GM23338 (cell line): ENCODE measurements at regions not wholly inside any gene's neighbourhood (a gene's known extent, or its start where the extent isn't known, plus 50 kb on each side); places are given as distances from the start of the nearest gene placed in this dataset.

Experiments used
- ATAC-seq: fragments of 200-7000 bp; cut with Tn5 transposase; 3 replicates; pipeline ENCODE4 v1.9.1; 2020
- DNase-seq: peaks from one replicate; pipeline ENCODE4 v3.0.0-alpha.2; 2015; ENCODE audit warnings: low spot score
- H2AFZ ChIP-seq: fragments of 200-600 bp; sonication (generic); 2 replicates; pipeline ENCODE4 v1.8.0; 2016; ENCODE audit warnings: antibody characterized with exemption, mild to moderate bottlenecking, moderate library complexity
- H3F3A ChIP-seq: fragments of 200-600 bp; sonication (generic); replicated peaks from 2 replicates; pipeline ENCODE4 v1.8.0; 2017; ENCODE audit warnings: antibody characterized with exemption, mixed run types, low read depth
- H3K27ac ChIP-seq: fragments of 200-600 bp; sonication (generic); 2 replicates; pipeline ENCODE4 v1.6.1; 2016; ENCODE audit warnings: low read depth
- H3K27me3 ChIP-seq: fragments of 200-600 bp; sonication (generic); 2 replicates; pipeline ENCODE4 v1.8.0; 2016; ENCODE audit warnings: mild to moderate bottlenecking, mixed run types, moderate library complexity; ENCODE audit not compliant: insufficient read depth
- H3K36me3 ChIP-seq: fragments of 200-600 bp; sonication (generic); 2 replicates; pipeline ENCODE4 v1.8.0; 2016; ENCODE audit warnings: mild to moderate bottlenecking; ENCODE audit not compliant: insufficient read depth
- H3K4me1 ChIP-seq: fragments of 200-600 bp; sonication (generic); 2 replicates; pipeline ENCODE4 v1.8.0; 2016; ENCODE audit warnings: mild to moderate bottlenecking, moderate library complexity; ENCODE audit not compliant: insufficient read depth
- H3K4me2 ChIP-seq: fragments of 200-600 bp; sonication (generic); 2 replicates; pipeline ENCODE4 v1.7.1; 2017; ENCODE audit warnings: mixed run types
- H3K4me3 ChIP-seq: fragments of 200-600 bp; sonication (generic); 2 replicates; pipeline ENCODE4 v1.6.1; 2016; ENCODE audit warnings: mixed run types
- H3K79me2 ChIP-seq: fragments of 200-600 bp; sonication (generic); replicated peaks from 2 replicates; pipeline ENCODE4 v1.8.0; 2017; ENCODE audit warnings: mild to moderate bottlenecking; ENCODE audit not compliant: insufficient read depth
- H3K9me2 ChIP-seq: fragments of 200-600 bp; sonication (generic); 2 replicates; pipeline ENCODE4 v1.8.0; 2017; ENCODE audit not compliant: insufficient read depth
- H4K20me1 ChIP-seq: fragments of 200-600 bp; sonication (generic); replicated peaks from 2 replicates; pipeline ENCODE4 v1.8.0; 2017; ENCODE audit warnings: mild to moderate bottlenecking; ENCODE audit not compliant: insufficient read depth
- H3K27ac Mint-ChIP-seq: 2 replicates; pipeline ENCODE4 v1.8.0; 2020; ENCODE audit warnings: inconsistent platforms, mild to moderate bottlenecking, moderate library complexity, mixed read lengths
- H3K27me3 Mint-ChIP-seq: 3 replicates; pipeline ENCODE4 v1.8.0; 2022; ENCODE audit warnings: low read depth, mild to moderate bottlenecking, moderate library complexity, mixed read lengths, inconsistent platforms; ENCODE audit not compliant: insufficient read depth, poor library complexity
- H3K36me3 Mint-ChIP-seq: 3 replicates; pipeline ENCODE4 v1.8.0; 2021; ENCODE audit warnings: low read depth, mild to moderate bottlenecking, inconsistent platforms, moderate library complexity, mixed read lengths
- H3K4me1 Mint-ChIP-seq: 3 replicates; pipeline ENCODE4 v1.8.0; 2020; ENCODE audit warnings: mild to moderate bottlenecking, inconsistent platforms, mixed read lengths
- H3K4me3 Mint-ChIP-seq: 3 replicates; pipeline ENCODE4 v1.8.0; 2021; ENCODE audit warnings: moderate library complexity, mild to moderate bottlenecking, inconsistent platforms, mixed read lengths
- H3K9me3 Mint-ChIP-seq: 3 replicates; pipeline ENCODE4 v1.8.0; 2020; ENCODE audit warnings: moderate library complexity, mild to moderate bottlenecking, inconsistent platforms, mixed read lengths
- CREB1 ChIP-seq: fragments of 250-450 bp; sonication (Bioruptor Pico); IDR thresholded peaks from 2 replicates; pipeline ENCODE4 v1.5.0; 2020; ENCODE audit warnings: low read depth, mild to moderate bottlenecking, moderate library complexity
- EZH2 ChIP-seq: fragments of 200-600 bp; sonication (generic); IDR thresholded peaks from one replicate; pipeline ENCODE4 v1.8.0; 2017; ENCODE audit warnings: antibody characterized with exemption, mild to moderate bottlenecking, low read depth; ENCODE audit not compliant: unreplicated experiment
- JUNB ChIP-seq: IDR thresholded peaks from one replicate; pipeline ENCODE4 v1.6.1; 2016; ENCODE audit warnings: antibody characterized with exemption; ENCODE audit not compliant: unreplicated experiment
- NANOG ChIP-seq: IDR thresholded peaks from 2 replicates; pipeline ENCODE4 v1.6.1; 2016; ENCODE audit warnings: antibody characterized with exemption, borderline replicate concordance
- POLR2AphosphoS5 ChIP-seq: IDR thresholded peaks from 2 replicates; pipeline ENCODE4 v1.6.1; 2016; ENCODE audit warnings: antibody characterized with exemption, low read depth
- REST ChIP-seq: IDR thresholded peaks from one replicate; pipeline ENCODE4 v1.6.1; 2018; ENCODE audit warnings: antibody characterized with exemption; ENCODE audit not compliant: unreplicated experiment
- ZNF331 ChIP-seq: fragments of 250-450 bp; sonication (Bioruptor Pico); IDR thresholded peaks from 2 replicates; pipeline ENCODE4 v1.5.0; 2020; ENCODE audit warnings: low read depth, mild to moderate bottlenecking, moderate library complexity
- ZNF462 ChIP-seq: fragments of 250-450 bp; sonication (Bioruptor Pico); IDR thresholded peaks from 2 replicates; pipeline ENCODE4 v1.5.0; 2020; ENCODE audit warnings: mild to moderate bottlenecking, moderate library complexity
- TF ChIP-seq, protein P1 (sequence below), 2 experiments: fragments of 200-600 bp in 1 of 2; sonication (generic) in 1 of 2; conservative IDR thresholded peaks; 2 replicates each; pipeline versions ENCODE4 v1.5.1 to v1.6.1; 2016 to 2017; ENCODE audit warnings: antibody characterized with exemption in 2 of 2, low read depth in 2 of 2, mild to moderate bottlenecking in 2 of 2, moderate library complexity in 1 of 2
- TF ChIP-seq, protein P2 (sequence below): IDR thresholded peaks from 2 replicates; pipeline ENCODE4 v1.6.1; 2016; ENCODE audit warnings: antibody characterized with exemption

GRCh38 chr1:95584315-95584714, 350.3 kb downstream of the RWDD3 start (continued):
- TF ChIP-seq REST, result no peak
- no peak for TF ChIP-seq JUNB
- no peak for TF ChIP-seq CREB1 (CRISPR knock-in tag)
- TF ChIP-seq, protein P1, sequence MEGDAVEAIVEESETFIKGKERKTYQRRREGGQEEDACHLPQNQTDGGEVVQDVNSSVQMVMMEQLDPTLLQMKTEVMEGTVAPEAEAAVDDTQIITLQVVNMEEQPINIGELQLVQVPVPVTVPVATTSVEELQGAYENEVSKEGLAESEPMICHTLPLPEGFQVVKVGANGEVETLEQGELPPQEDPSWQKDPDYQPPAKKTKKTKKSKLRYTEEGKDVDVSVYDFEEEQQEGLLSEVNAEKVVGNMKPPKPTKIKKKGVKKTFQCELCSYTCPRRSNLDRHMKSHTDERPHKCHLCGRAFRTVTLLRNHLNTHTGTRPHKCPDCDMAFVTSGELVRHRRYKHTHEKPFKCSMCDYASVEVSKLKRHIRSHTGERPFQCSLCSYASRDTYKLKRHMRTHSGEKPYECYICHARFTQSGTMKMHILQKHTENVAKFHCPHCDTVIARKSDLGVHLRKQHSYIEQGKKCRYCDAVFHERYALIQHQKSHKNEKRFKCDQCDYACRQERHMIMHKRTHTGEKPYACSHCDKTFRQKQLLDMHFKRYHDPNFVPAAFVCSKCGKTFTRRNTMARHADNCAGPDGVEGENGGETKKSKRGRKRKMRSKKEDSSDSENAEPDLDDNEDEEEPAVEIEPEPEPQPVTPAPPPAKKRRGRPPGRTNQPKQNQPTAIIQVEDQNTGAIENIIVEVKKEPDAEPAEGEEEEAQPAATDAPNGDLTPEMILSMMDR (conservative IDR thresholded peaks at IDR 0.05; ENCODE audit: low read depth in 2 of 2), result no peak
- TF ChIP-seq, protein P2, sequence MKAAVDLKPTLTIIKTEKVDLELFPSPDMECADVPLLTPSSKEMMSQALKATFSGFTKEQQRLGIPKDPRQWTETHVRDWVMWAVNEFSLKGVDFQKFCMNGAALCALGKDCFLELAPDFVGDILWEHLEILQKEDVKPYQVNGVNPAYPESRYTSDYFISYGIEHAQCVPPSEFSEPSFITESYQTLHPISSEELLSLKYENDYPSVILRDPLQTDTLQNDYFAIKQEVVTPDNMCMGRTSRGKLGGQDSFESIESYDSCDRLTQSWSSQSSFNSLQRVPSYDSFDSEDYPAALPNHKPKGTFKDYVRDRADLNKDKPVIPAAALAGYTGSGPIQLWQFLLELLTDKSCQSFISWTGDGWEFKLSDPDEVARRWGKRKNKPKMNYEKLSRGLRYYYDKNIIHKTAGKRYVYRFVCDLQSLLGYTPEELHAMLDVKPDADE, result no peak
- no peak for TF ChIP-seq NANOG

DNA sequence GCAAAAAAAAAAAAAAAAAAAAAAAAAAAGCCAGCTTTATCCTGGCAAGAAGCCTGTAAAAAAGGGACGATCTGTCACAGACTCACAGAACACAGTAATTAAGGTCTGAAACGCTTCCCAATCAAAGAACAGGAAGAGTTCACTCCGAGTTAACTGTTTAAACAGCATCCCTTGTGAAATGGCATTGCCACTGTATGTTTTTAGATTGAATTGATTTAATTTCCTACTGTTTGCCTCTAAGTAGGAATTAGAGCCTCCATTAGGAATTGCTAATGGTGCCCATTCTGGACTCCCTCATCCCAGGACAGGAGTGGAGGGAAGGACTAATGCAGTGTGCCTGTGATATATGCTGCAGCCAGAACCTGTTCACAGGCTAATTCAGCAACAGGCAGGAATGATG, 370.8 kb downstream of the RWDD3 start:
- no peak overlapping the region for H3K4me3 Mint-ChIP-seq
- Histone ChIP-seq H3K4me3 (no peak overlapping the region), H3K4me1 (no peaks in the 10 kb centered on the region), H3K9me2 (no peaks in the 10 kb centered on the region), H3K4me2 (no peak overlapping the region), H3F3A (no peaks in the 10 kb centered on the region), H4K20me1 (no peaks in the 10 kb centered on the region), H2AFZ (no peak overlapping the region), H3K27me3 (no peaks in the 10 kb centered on the region), H3K27ac (no peak overlapping the region), H3K36me3 (no peaks in the 10 kb centered on the region), H3K79me2 (no peaks in the 10 kb centered on the region)
- peaks cover 7% of the 10 kb centered on the region; the same call in 1 of the 3 replicates for H3K4me1 Mint-ChIP-seq
- no peaks in the 10 kb centered on the region for H3K9me3 Mint-ChIP-seq
- H3K27ac Mint-ChIP-seq, result no peak overlapping the region
- no peaks in the 10 kb centered on the region for H3K36me3 Mint-ChIP-seq
- DNase-seq (no peak), ATAC-seq (no peak)
- H3K27me3 Mint-ChIP-seq, result no peaks in the 10 kb centered on the region
- TF ChIP-seq POLR2AphosphoS5 (no peak), JUNB (no peak), NANOG (no peak), ZNF331 (no peak), ZNF462 (no peak), EZH2 (no peak)
